ENCODE measurements at regions not wholly inside any gene's neighbourhood (a gene's known extent, or its start where the extent isn't known, plus 50 kb on each side); places are given as distances from the start of the nearest gene placed in this dataset.

DNA sequence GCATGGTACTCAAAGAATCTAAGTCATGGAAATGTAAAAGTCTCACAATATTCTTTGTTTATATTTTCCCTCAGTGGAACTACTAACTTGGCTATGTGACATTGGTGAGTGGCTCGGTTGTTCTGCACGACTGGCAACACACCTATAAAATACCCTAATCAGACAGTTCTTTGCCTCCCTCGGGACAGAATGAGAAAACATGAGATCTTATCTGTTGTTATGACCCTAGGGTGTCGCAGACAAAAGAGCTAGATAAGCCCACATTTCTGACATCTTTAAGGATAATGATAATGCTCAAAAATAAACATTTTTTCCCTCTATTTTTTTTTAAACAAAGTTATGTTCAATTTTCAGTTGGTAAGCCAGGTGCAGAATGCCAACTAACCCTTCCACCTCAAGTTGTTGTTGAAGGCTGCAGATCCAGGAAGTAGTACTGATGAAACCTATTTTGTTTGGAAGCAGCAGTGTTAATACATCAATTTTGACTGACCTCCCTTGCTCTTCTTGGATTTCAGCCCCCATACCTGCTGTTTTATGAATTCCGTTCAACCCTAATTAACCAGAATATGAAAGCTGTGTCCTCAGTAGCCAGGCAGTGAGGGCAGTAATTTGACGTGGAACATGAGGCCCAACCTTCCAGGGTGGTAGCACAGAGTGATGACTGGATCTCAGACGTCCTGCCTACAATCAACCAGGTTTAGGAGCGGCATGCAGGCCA is 108.7 kb upstream of the DUSP10 start:
- DNase-seq (ENCODE audit: low read depth in 2 of 2), result no peak

GRCh38 chr1:221849897-221850296 is 108.0 kb upstream of the DUSP10 start:
- no peak for DNase-seq (ENCODE audit: low read depth in 2 of 2)

DNA sequence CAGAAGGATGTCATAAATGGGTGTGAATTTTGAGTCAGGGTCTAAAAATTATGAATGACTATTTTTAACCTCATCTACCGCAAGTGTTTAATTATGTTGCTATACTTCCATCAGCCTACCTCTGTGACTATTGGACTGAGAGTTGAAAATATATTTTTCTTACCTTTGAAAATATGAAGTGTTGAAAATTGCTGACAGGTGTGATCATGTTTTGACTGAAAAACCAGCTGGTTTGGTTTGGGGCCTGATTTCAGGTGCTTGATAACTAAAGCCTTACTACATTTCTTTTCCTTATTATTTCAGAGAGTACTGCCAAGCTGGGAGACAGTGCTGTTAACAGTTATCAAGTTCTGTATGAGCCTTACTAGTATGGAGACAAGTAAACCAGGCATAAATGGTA is 107.2 kb upstream of the DUSP10 start:
- no peak for DNase-seq (ENCODE audit: low read depth in 2 of 2)

DNA sequence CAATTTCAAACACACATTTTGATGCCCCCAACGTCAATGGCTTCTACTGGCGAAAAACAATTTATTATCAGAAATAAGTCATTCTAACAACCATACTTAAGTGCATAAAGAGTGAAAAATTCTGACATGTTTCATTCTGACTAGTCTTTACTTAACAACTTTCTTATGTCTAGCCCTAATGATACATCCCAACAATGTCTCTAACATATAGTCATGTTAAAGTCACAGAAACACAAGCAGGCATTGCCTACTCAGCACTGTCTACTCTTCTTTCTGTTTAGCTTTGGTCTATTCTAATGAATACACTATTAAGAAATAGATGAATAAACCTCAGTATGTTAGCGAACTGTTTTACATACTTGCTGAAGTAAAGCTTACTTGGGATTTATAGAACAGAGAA is 105.8 kb upstream of the DUSP10 start:
- DNase-seq (ENCODE audit: low read depth in 2 of 2), result no peak

GRCh38 chr1:221845650-221846371 is 103.9 kb upstream of the DUSP10 start:
- no peak for DNase-seq (ENCODE audit: low read depth in 2 of 2)

- no peak for DNase-seq (ENCODE audit: low read depth in 2 of 2)
Measured at GRCh38 chr1:221841983-221842335, 100.1 kb upstream of the DUSP10 start.

GRCh38 chr1:221841251-221841982 is 99.5 kb upstream of the DUSP10 start:
- DNase-seq (ENCODE audit: low read depth in 2 of 2), result no peak

GRCh38 chr1:221840511-221841243 is 98.8 kb upstream of the DUSP10 start:
- no peak for DNase-seq (ENCODE audit: low read depth in 2 of 2)

DNA sequence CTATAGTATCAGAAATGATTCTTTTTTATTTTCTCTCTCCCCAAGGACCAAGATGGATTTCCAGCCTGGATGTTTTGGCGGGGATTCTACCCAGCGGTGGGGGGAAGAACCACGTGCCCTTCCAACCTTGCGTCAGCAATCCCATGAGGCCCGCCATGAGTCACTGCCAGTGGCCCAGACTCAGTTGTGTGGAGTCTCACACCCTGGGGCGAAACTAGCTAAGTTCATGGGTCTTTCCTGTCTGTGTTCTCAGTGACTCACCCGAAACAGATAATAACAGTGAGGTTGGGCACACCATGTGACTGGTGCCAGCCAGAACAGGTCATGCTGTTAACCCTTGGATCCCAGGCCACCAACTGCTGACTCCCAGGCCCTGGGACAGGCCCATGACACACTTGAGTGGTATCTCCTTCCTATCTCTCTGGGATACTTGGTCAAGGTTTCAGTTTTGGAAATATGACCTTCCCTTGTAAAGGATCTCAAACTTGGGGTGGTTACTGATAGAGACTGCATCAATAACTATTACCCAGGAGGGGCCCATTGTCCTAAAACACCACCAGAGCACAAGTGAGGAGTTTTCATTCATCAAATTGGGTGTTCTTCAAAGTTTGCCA is 98.0 kb upstream of the DUSP10 start:
- DNase-seq (ENCODE audit: low read depth in 2 of 2), result peak; percentile 55 to 62

- no peak for DNase-seq (ENCODE audit: low read depth in 2 of 2)
Measured at GRCh38 chr1:221839321-221839720, 97.4 kb upstream of the DUSP10 start.

DNA sequence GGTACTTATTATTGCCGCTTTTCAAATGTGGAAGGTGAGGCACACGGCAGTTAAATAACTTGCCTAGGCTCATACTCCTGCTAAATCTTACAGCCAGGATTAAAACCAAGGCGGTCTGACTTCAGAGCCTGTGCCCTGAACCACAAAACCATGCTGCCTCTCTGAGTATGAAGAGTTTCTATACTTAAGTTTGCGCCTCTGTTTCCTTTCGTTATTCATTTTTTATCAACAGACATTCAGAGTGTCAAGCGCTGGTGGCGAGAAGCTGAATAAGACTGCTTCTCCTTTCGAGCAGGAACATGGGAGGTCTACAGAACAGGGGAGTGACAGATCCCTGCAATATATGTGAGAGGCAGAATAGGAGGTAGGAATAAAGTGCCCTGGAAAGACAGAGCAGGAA is 96.0 kb upstream of the DUSP10 start:
- peak in 1 of 2 donors; percentile 18 for DNase-seq (ENCODE audit: low read depth in 2 of 2)

GRCh38 chr1:221834698-221835513 is 93.0 kb upstream of the DUSP10 start:
- no peak for DNase-seq (ENCODE audit: low read depth in 2 of 2)

- no peak for DNase-seq (ENCODE audit: low read depth in 2 of 2)
Measured at GRCh38 chr1:221832617-221833016, 90.7 kb upstream of the DUSP10 start.

- no peak for DNase-seq (ENCODE audit: low read depth in 2 of 2)
Measured at GRCh38 chr1:221832151-221832550, 90.3 kb upstream of the DUSP10 start.

GRCh38 chr1:221829327-221830015 is 87.6 kb upstream of the DUSP10 start:
- peak; percentile 36 to 48 for DNase-seq (ENCODE audit: low read depth in 2 of 2)

GRCh38 chr1:221827307-221827642 is 85.4 kb upstream of the DUSP10 start:
- DNase-seq (ENCODE audit: low read depth in 2 of 2), result no peak

DNA sequence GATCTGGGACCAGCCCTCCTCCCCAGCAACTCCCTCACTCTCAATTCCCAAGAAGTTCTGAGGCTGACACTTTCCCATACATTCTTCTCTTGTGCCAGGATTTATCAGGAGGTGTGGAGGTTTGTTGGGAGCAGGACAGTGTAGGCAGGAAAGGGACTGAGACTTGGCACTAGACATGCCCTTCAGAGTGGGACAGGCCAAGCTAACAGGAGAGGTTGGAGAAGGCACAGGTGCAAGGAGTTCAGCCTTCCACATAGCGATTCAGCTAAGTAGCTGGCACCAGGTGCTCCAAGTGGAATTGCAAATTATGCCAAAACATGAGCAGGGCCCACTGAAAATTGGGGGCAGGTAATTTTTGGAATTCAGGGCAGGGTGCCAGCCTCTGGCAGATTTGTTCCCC is 83.0 kb upstream of the DUSP10 start:
- DNase-seq (ENCODE audit: low read depth in 2 of 2), result no peak

DNA sequence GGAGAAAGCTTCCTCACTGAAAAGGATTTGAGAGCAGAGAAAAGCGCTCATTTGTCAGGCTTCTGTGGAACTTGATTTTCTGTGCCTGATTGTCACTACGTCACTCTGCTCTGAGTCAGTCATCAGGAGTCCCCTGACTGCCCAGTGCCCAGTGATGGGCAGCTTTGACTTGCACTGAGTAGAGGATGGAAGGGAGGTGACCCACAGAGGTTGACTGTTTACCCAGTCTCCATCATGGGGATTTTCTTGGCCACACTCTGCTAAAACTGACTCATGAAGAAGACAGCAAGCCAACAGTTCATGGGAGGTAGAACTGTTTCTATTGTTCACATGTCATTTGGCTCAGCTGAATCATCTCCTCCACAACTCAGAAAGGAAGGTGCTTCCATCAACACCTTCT is 82.1 kb upstream of the DUSP10 start:
- DNase-seq (ENCODE audit: low read depth in 2 of 2), result no peak

DNA sequence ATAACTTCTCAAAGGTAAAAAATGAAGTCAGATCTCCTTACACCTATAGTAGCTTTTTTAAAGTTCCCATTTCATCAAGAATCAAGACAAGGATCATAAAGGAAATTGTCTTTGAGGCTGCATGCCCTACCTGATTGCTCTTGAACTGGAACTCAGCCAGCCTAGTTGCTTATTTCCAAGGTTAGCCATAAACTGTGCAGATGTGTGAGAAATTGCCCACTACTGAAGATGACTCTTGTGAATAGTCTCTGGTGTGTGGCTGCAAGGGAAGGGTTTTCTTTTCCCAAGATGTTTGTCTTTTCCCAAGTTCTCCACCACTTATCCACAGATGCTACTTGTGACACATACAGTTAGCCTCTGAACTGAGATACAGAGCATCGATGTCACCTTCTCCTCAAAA is 81.7 kb upstream of the DUSP10 start:
- DNase-seq (ENCODE audit: low read depth in 2 of 2), result no peak

DNA sequence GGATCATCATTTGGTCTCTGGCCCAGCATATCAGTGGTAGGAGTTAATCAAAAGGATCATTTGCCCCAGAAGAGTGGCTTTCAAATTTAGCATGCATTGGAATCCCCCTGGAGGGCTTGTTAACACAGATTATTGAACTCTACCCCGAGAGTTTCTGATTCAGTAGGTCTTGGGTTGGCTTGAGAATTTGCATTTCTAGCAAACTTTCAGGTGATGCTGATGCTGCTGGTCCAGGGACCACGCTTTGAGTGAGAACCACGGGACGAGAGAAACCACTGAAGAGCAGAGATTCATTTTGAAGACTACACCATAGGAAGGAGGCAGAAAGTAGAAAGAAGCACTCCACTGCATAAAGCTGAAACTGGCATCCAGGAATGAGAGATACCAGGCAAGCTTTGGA is 81.3 kb upstream of the DUSP10 start:
- DNase-seq (ENCODE audit: low read depth in 2 of 2), result no peak

All from activated CD4-positive, alpha-beta T cell treated with anti-CD3 and anti-CD28 coated beads for 24 hours (primary cell).